ENCODE measurements at regions not wholly inside any gene's neighbourhood (a gene's known extent, or its start where the extent isn't known, plus 50 kb on each side); places are given as distances from the start of the nearest gene placed in this dataset.
"Not testable (repeated sequence)": the region's sequence is repeated elsewhere in the genome, so short reads cannot be mapped to it uniquely, and the experiment has no call there.

DNA sequence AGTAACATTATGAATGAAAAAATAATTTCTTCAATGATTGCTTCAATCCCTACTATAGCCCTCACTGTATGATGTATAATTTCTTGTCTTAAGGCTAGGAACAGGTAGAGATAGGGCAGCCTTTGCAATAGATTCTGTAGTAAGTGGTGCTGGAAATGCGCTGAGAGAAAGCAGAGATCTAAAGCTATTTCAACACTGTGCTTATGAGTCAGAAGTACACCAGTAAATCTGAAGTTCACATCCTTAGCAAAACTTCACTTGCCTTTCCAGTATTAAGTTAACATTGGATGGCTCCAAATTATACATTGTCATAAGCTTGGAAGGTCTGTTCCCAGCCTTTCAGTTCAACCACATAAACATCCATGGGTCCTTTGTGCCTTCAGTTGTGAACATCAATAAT is 178.2 kb upstream of the EPHA4 start:
- DNase-seq (ENCODE audit: insufficient read length, low spot score) (no peak), FAIRE-seq (peak; percentile 15)
- no peak for TF ChIP-seq POLR2A (IDR thresholded peaks at IDR 0.05; ENCODE audit: low read depth, low read length)

DNA sequence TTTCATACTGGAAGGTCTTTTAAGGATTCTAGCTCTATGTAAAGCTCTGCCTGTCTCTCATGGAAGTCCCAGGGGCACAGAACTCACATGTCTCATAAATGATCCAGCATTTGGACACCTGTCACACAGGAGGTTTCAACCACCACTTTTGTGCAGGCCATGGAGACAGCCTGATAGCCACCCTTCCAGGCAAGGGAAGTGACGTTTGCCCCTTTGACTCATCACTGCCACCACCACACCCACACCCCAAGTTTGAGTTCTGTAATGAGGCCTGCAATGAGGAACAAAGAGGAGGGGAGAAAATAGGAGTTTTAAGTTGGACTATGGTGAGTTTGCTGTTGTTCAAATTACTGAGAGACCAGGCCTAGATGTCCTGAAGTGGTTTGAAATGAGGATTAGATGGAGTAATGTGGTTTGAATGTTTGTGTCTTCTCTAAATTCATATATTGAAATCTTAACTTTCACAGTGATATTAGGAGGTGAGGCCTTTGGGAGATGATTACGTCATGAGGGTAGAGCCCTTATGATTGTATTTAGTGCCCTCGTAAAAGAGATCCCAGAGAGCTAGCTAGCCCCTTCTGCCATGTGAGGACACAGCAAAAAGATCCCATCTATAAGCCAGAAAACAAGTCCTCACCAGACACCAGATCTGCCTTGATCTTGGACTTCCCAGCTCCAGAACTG is 175.3 kb upstream of the EPHA4 start:
- no peak for TF ChIP-seq POLR2A (IDR thresholded peaks at IDR 0.05; ENCODE audit: low read depth, low read length)
- DNase-seq (ENCODE audit: insufficient read length, low spot score) (no peak), FAIRE-seq (no peak)

DNA sequence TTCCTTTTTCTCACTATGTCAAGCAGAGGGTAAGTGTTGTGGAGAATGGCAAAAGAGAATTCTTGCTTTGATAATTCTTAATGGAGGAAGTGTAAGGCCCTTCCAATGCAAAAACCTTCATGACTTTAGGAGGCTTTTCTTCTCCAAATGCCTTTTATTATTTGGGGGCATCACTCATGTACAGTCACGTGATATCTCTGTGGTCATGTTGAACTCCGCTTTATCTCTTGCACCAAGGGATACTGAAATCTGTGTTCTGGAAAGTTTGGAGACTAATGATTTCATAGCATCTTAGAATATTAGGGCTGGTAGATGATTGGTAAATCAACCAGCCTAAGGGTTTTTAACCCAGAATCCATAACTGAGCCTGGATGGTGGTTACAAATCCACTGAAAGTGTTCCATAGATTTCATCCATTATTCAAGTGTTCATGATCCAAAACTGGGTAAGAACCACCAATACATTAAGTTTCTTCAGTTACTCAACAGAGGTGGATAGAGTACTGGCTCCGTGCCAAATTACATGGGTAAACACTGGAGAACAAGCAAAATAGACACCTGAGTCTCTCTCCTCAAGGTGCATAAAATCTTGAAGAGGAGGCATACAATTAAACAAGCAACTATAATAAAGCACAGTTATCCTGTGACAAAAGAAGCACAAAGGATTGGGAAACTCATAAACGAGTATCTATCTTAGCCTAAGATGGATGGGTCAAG is 169.6 kb upstream of the EPHA4 start:
- no peak for TF ChIP-seq POLR2A (IDR thresholded peaks at IDR 0.05; ENCODE audit: low read depth, low read length)
- peak; percentile 6 for FAIRE-seq
- DNase-seq (ENCODE audit: insufficient read length, low spot score) = no peak

GRCh38 chr2:221731432-221732145 is 159.5 kb upstream of the EPHA4 start:
- DNase-seq (ENCODE audit: insufficient read length, low spot score) (no peak), FAIRE-seq (no peak)
- TF ChIP-seq POLR2A (IDR thresholded peaks at IDR 0.05; ENCODE audit: low read depth, low read length) = no peak

- no peak for DNase-seq (ENCODE audit: insufficient read length, low spot score)
- TF ChIP-seq POLR2A (IDR thresholded peaks at IDR 0.05; ENCODE audit: low read depth, low read length) = no peak
- no peak for FAIRE-seq
These were observed 154.9 kb upstream of the EPHA4 start for GRCh38 chr2:221726894-221727513.

GRCh38 chr2:221724631-221725203 is 152.6 kb upstream of the EPHA4 start:
- DNase-seq (ENCODE audit: insufficient read length, low spot score) (no peak), FAIRE-seq (no peak)
- no peak for TF ChIP-seq POLR2A (IDR thresholded peaks at IDR 0.05; ENCODE audit: low read depth, low read length)

- not testable (repeated sequence) for FAIRE-seq; DNase-seq (ENCODE audit: insufficient read length, low spot score)
These were observed 152.0 kb upstream of the EPHA4 start for GRCh38 chr2:221724117-221724516.

DNA sequence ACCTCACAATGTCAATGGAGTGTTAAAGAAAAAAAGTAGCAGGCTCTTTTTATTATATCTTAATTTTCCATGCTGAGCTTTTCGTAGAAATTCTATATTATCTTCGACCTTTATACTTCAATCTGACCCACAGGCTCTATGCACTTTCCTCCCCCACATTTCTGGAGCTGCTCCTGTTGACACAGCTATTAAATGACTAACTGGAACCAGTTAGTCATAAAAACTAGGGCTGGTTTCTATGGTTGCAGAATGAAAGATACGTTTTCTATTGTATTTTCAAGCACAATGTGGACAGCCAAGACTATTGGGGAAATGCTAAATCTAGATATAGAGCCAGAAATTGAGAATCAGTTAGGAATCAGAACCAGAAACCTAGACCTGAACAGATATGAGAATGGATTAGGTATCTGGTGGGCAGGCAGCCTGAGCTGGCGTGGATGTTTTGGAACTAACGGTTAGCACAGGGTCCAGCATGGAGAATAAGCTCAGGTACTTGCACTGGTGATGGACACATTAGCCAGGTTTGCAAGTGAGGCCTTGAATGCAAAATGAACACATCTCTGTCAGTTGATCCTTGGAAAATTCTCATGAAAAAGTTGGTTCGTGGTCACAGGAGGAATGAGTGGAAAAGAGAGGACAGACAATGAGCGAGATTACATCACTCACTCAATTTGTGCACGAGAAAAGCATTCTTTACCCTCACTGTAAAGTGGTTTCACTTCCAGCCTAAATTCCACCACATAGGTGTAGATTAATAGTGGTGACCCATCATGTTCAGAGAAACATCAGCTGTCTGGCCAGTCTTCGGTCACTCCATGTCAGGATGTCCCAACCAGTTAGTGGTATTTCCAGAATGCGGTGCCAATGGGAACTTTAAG is 144.6 kb upstream of the EPHA4 start:
- DNase-seq (ENCODE audit: insufficient read length, low spot score) = peak; percentile 7

DNA sequence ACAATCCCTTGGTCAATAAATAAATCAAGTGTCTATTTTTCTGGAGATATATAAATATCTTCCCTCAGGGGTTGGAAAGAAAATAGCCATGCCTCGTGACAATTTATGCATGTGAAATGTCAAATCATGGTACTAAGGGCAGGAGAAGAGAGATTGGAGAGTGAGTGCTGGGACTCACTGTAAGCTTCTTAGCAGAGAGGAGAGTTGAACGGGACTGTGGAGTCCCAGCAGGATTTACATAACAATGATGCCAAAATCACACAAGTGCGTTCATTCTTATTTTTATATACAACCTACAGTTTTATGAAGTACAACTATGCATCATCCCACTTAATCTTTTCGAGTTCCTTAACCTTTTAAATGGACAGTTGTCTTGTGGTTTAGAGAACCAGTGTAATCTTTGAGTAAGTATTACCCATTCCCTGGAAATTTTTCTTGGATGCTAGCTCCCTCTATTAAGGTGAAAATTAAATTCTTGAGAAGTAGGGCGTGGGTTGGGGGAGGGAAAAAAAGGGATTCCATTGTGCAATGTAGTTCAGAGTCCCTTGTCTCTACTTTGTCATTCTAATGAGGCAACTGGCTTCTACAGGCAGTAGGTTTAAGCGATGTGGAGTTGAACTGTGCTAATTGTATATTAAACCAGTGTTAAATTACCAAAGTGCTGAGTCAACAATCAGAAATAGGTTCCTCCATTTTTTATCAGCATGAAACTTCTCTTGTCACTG is 143.6 kb upstream of the EPHA4 start:
- no peak for TF ChIP-seq POLR2A (IDR thresholded peaks at IDR 0.05; ENCODE audit: low read depth, low read length)
- FAIRE-seq (no peak), DNase-seq (ENCODE audit: insufficient read length, low spot score) (no peak)

More for the DNA sequence above, 144.6 kb upstream of the EPHA4 start:
- TF ChIP-seq POLR2A (IDR thresholded peaks at IDR 0.05; ENCODE audit: low read depth, low read length) = no peak
- FAIRE-seq = peak; percentile 69

- DNase-seq (ENCODE audit: insufficient read length, low spot score) (no peak), FAIRE-seq (no peak)
- TF ChIP-seq POLR2A (IDR thresholded peaks at IDR 0.05; ENCODE audit: low read depth, low read length) = no peak
These were observed 138.6 kb upstream of the EPHA4 start for GRCh38 chr2:221710744-221711143.

GRCh38 chr2:221708902-221709301 is 136.8 kb upstream of the EPHA4 start:
- DNase-seq (ENCODE audit: insufficient read length, low spot score) (no peak), FAIRE-seq (no peak)
- no peak for TF ChIP-seq POLR2A (IDR thresholded peaks at IDR 0.05; ENCODE audit: low read depth, low read length)

DNA sequence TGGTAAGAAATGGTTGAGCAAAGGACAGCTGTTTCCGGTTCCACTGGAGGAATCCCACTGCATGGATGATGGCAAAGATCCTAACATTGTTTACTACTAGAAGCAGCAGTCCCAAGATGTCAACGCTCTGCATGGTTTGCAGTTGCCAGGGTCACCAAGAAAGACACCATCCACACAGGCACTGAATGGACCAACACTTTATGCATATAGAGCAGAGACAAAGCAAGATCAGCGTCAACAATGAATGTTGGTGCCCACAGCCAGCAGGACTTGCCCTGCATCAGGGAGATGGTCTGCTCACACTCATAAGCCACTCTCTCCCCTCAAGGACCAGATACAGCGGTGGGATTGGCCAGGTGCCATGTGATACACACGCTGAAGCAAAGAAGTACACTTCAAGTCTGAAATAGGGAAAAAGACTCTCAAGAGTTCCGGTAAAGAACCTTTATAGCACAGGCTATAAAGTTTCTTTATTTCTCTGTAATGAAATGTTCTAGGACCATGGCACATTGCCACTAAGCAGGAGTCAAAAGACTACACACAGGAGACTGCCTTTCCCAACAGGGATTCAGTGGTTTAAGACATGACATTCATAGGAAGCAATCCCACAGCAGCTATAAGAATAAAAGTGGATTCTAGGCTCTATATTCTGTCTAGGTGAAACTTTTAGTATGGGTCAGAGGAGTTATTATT is 133.2 kb upstream of the EPHA4 start:
- FAIRE-seq (no peak), DNase-seq (ENCODE audit: insufficient read length, low spot score) (no peak)
- no peak for TF ChIP-seq POLR2A (IDR thresholded peaks at IDR 0.05; ENCODE audit: low read depth, low read length)

All from H54 (cell line).